ENCODE measurements at regions not wholly inside any gene's neighbourhood (a gene's known extent, or its start where the extent isn't known, plus 50 kb on each side); places are given as distances from the start of the nearest gene placed in this dataset.

DNA sequence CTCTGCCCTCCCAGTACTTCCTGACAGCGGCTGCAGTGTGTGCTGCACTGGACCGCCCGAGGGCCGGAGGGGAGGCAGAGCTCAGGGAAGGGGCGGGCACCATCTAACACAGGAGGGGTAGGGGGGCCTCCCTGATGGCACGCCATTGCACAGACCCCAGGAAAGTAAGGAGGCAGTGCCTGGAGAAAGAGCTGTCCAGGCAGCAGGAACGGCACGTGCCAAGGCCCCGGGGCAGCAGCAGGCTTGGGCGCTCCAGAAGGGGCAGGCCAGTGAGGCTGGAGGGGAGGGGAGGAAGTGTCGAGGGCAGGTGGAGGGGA is 110.7 kb downstream of the CRYAA start:
- POLR2A ChIA-PET (ENCODE audit: low non-redundant PET), result no interaction called here
- no peak for DNase-seq (ENCODE audit: low spot score)
- H3K4me3 ChIP-seq (ENCODE audit: low read depth, low read length, poor library complexity, severe bottlenecking), result no peak overlapping the region
- no peaks in the 10 kb centered on the region for H3K9me3 ChIP-seq (ENCODE audit: low read depth, low read length, poor library complexity, severe bottlenecking)
- no peaks in the 10 kb centered on the region for H3K4me1 ChIP-seq (ENCODE audit: insufficient read depth, low read length, poor library complexity, severe bottlenecking)
- TF ChIP-seq, protein P1, sequence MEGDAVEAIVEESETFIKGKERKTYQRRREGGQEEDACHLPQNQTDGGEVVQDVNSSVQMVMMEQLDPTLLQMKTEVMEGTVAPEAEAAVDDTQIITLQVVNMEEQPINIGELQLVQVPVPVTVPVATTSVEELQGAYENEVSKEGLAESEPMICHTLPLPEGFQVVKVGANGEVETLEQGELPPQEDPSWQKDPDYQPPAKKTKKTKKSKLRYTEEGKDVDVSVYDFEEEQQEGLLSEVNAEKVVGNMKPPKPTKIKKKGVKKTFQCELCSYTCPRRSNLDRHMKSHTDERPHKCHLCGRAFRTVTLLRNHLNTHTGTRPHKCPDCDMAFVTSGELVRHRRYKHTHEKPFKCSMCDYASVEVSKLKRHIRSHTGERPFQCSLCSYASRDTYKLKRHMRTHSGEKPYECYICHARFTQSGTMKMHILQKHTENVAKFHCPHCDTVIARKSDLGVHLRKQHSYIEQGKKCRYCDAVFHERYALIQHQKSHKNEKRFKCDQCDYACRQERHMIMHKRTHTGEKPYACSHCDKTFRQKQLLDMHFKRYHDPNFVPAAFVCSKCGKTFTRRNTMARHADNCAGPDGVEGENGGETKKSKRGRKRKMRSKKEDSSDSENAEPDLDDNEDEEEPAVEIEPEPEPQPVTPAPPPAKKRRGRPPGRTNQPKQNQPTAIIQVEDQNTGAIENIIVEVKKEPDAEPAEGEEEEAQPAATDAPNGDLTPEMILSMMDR (conservative IDR thresholded peaks at IDR 0.05; ENCODE audit: low read depth, low read length), result no peak
- TF ChIP-seq EZH2 (IDR thresholded peaks at IDR 0.05; ENCODE audit: borderline replicate concordance, low read depth, low read length, poor library complexity, severe bottlenecking), result no peak
- H3K27ac ChIP-seq (ENCODE audit: low read depth, low read length, poor library complexity, severe bottlenecking), result no peak overlapping the region
- BruUV-seq (replicated peaks), result no TSS peak
- H3K36me3 ChIP-seq (ENCODE audit: insufficient read depth, low read length, poor library complexity, severe bottlenecking), result no peaks in the 10 kb centered on the region
- intact Hi-C loops (cut with micrococcal nuclease; ENCODE audit: unreplicated experiment), result no loop called here
- CTCF ChIA-PET, result no interaction called here
- H3K27me3 ChIP-seq (replicated peaks; ENCODE audit: insufficient read depth, low read depth, low read length, poor library complexity), result no peaks in the 10 kb centered on the region

DNA sequence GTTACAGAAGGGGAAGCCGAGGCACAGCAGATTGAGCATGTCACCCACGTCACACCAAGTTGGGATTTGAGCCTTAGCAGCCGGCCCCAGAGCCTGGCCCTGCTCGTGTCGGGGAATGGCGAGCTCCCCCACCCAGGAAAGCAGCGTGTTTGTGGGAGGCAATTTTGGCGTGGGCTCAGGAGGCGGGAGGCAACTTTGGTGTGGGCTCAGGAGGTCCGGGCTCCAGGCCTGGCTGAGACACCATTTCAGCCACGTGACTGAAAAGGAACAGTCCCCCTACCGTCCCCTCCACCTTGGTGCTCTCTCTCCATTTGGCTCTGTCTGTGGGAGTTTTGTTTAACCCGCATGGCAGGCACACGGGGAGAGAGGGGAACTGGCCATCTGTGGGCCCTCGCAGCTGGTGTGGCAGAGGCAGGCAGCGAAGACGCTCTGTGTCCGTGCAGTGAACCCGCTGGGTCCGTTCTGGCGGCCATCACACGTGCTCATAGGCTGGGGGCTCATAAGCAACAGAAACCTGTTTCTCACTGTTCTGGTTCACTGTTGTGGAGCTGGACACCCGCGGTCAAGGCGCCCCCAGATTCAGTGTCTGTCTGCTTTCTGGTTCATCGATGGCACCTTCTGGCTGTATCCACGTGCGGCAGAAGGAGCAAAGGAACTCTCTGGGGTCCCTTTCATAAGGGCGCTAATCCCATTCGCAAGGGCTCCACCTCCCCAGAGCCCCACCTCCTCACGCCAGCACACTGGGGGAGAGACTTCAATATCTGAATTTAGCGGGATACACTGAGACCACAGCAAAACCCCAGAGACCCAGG is 110.2 kb downstream of the CRYAA start:
- no peak overlapping the region for H3K27ac ChIP-seq (ENCODE audit: low read depth, low read length, poor library complexity, severe bottlenecking)
- BruUV-seq (replicated peaks), result no TSS peak
- no peak for DNase-seq (ENCODE audit: low spot score)
- ChIA-PET POLR2A (ENCODE audit: low non-redundant PET) (no interaction called here), CTCF (no interaction called here)
- H3K4me3 ChIP-seq (ENCODE audit: low read depth, low read length, poor library complexity, severe bottlenecking), result no peak overlapping the region
- TF ChIP-seq, protein P1 (conservative IDR thresholded peaks at IDR 0.05; ENCODE audit: low read depth, low read length), result no peak
- TF ChIP-seq EZH2 (IDR thresholded peaks at IDR 0.05; ENCODE audit: borderline replicate concordance, low read depth, low read length, poor library complexity, severe bottlenecking), result no peak
- no peaks in the 10 kb centered on the region for H3K9me3 ChIP-seq (ENCODE audit: low read depth, low read length, poor library complexity, severe bottlenecking)
- H3K36me3 ChIP-seq (ENCODE audit: insufficient read depth, low read length, poor library complexity, severe bottlenecking), result no peaks in the 10 kb centered on the region
- intact Hi-C loops (cut with micrococcal nuclease; ENCODE audit: unreplicated experiment), result no loop called here
- no peaks in the 10 kb centered on the region for H3K27me3 ChIP-seq (replicated peaks; ENCODE audit: insufficient read depth, low read depth, low read length, poor library complexity)
- no peaks in the 10 kb centered on the region for H3K4me1 ChIP-seq (ENCODE audit: insufficient read depth, low read length, poor library complexity, severe bottlenecking)

DNA sequence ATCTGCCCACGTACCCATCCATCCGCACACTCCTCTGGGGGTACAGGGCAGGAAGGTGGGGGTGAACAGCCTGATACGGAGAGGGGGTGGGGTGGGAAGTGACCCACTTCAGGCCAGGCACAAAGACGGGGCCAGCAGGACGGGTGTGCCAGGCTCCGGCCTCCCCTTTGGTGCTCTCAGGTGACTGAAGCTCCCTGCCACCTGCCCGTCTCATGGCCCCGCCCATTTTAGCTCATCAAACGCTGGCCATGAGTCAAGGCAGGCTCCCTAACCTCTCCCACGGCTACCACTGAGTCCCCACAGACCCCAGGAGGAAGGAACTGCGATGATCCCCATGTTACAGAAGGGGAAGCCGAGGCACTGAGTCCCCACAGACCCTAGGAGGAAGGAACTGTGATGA is 109.6 kb downstream of the CRYAA start:
- no peak for DNase-seq (ENCODE audit: low spot score)
- Histone ChIP-seq H3K27ac (ENCODE audit: low read depth, low read length, poor library complexity, severe bottlenecking) (no peak overlapping the region), H3K36me3 (ENCODE audit: insufficient read depth, low read length, poor library complexity, severe bottlenecking) (no peaks in the 10 kb centered on the region), H3K4me1 (ENCODE audit: insufficient read depth, low read length, poor library complexity, severe bottlenecking) (no peaks in the 10 kb centered on the region), H3K9me3 (ENCODE audit: low read depth, low read length, poor library complexity, severe bottlenecking) (no peaks in the 10 kb centered on the region), H3K27me3 (replicated peaks; ENCODE audit: insufficient read depth, low read depth, low read length, poor library complexity) (no peaks in the 10 kb centered on the region), H3K4me3 (ENCODE audit: low read depth, low read length, poor library complexity, severe bottlenecking) (no peak overlapping the region)
- no peak for TF ChIP-seq EZH2 (IDR thresholded peaks at IDR 0.05; ENCODE audit: borderline replicate concordance, low read depth, low read length, poor library complexity, severe bottlenecking)
- TF ChIP-seq, protein P1 (conservative IDR thresholded peaks at IDR 0.05; ENCODE audit: low read depth, low read length), result no peak
- BruUV-seq (replicated peaks), result no TSS peak
- ChIA-PET POLR2A (ENCODE audit: low non-redundant PET) (no interaction called here), CTCF (no interaction called here)
- intact Hi-C loops (cut with micrococcal nuclease; ENCODE audit: unreplicated experiment), result no loop called here

Data from A673 (cell line).